ENCODE measurements at regions not wholly inside any gene's neighbourhood (a gene's known extent, or its start where the extent isn't known, plus 50 kb on each side); places are given as distances from the start of the nearest gene placed in this dataset.

DNA sequence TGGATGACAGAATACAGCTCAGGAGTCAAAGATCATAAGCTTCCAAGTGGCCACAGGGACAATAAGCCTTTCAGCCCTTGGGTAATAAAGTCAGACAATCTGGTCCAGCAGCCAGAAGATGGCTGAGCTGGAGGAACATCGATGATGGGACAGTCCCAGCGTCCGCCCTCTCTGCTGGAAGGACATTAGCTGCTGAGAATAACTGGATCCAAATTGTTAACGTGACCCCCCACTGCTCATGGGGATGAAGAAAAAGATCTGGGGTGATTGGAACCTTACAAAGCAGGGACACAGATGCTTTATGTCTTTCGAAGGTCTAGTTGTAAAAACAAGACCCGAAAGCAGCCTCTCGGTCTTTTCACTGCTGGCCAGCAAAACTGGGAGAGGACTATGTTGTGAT lies 71.0 kb downstream of the IGLL5 start:
- TF ChIP-seq, protein P1, sequence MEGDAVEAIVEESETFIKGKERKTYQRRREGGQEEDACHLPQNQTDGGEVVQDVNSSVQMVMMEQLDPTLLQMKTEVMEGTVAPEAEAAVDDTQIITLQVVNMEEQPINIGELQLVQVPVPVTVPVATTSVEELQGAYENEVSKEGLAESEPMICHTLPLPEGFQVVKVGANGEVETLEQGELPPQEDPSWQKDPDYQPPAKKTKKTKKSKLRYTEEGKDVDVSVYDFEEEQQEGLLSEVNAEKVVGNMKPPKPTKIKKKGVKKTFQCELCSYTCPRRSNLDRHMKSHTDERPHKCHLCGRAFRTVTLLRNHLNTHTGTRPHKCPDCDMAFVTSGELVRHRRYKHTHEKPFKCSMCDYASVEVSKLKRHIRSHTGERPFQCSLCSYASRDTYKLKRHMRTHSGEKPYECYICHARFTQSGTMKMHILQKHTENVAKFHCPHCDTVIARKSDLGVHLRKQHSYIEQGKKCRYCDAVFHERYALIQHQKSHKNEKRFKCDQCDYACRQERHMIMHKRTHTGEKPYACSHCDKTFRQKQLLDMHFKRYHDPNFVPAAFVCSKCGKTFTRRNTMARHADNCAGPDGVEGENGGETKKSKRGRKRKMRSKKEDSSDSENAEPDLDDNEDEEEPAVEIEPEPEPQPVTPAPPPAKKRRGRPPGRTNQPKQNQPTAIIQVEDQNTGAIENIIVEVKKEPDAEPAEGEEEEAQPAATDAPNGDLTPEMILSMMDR (IDR thresholded peaks at IDR 0.05): no peak
- TF ChIP-seq POLR2A (IDR thresholded peaks at IDR 0.05) (no peak), POLR2AphosphoS5 (IDR thresholded peaks at IDR 0.05) (no peak)

All from breast epithelium (tissue), 3 donors.